ENCODE measurements at regions not wholly inside any gene's neighbourhood (a gene's known extent, or its start where the extent isn't known, plus 50 kb on each side); places are given as distances from the start of the nearest gene placed in this dataset.

- Histone ChIP-seq H3K4me2 (no peak overlapping the region), H2AFZ (no peak overlapping the region), H3K36me3 (ENCODE audit: insufficient read depth) (no peaks in the 10 kb centered on the region), H3K4me1 (ENCODE audit: insufficient read depth) (peaks cover 22% of the 10 kb centered on the region; the same call in 1 of the 2 replicates), H3K27me3 (ENCODE audit: insufficient read depth) (peaks cover 20% of the 10 kb centered on the region), H3K27ac (ENCODE audit: low read depth) (no peak overlapping the region), H3K9me2 (ENCODE audit: insufficient read depth) (peaks cover 23% of the 10 kb centered on the region), H3F3A (replicated peaks; ENCODE audit: low read depth) (no peaks in the 10 kb centered on the region), H4K20me1 (replicated peaks; ENCODE audit: insufficient read depth) (no peaks in the 10 kb centered on the region), H3K79me2 (replicated peaks; ENCODE audit: insufficient read depth) (no peaks in the 10 kb centered on the region), H3K4me3 (no peak overlapping the region)
- Mint-ChIP-seq H3K4me1 (peaks cover 26% of the 10 kb centered on the region), H3K27me3 (ENCODE audit: insufficient read depth, low read depth, poor library complexity) (peaks cover 3% of the 10 kb centered on the region), H3K27ac (no peak overlapping the region), H3K9me3 (no peaks in the 10 kb centered on the region; the same call in 2 of the 3 replicates), H3K36me3 (ENCODE audit: low read depth) (no peaks in the 10 kb centered on the region), H3K4me3 (no peak overlapping the region)
- DNase-seq (ENCODE audit: low spot score) (no peak), ATAC-seq (no peak)
- TF ChIP-seq EZH2phosphoT487 (IDR thresholded peaks at IDR 0.05; ENCODE audit: unreplicated experiment) (no peak), ZNF462 (CRISPR knock-in tag; IDR thresholded peaks at IDR 0.05) (no peak), EZH2 (IDR thresholded peaks at IDR 0.05; ENCODE audit: low read depth, unreplicated experiment) (no peak), JUNB (IDR thresholded peaks at IDR 0.05; ENCODE audit: unreplicated experiment) (no peak), NANOG (IDR thresholded peaks at IDR 0.05; ENCODE audit: borderline replicate concordance) (no peak), CTCF (conservative IDR thresholded peaks at IDR 0.05; ENCODE audit: low read depth in 2 of 2) (no peak), REST (IDR thresholded peaks at IDR 0.05; ENCODE audit: unreplicated experiment) (no peak), POLR2AphosphoS5 (IDR thresholded peaks at IDR 0.05; ENCODE audit: low read depth) (no peak), STAT1 (IDR thresholded peaks at IDR 0.05; ENCODE audit: unreplicated experiment) (no peak), ZNF331 (CRISPR knock-in tag; IDR thresholded peaks at IDR 0.05; ENCODE audit: low read depth) (no peak)
Observed at GRCh38 chr13:44063881-44064280, 184.2 kb downstream of the LACC1 start.
